ENCODE measurements at regions not wholly inside any gene's neighbourhood (a gene's known extent, or its start where the extent isn't known, plus 50 kb on each side); places are given as distances from the start of the nearest gene placed in this dataset.

- TF ChIP-seq CBX2 (IDR thresholded peaks at IDR 0.05; ENCODE audit: low read depth, low read length) (no peak), CBX2 (CRISPR knock-in tag; IDR thresholded peaks at IDR 0.05; ENCODE audit: low read depth) (no peak), SMC3 (IDR thresholded peaks at IDR 0.05; ENCODE audit: low read length) (no peak), ZEB1 (IDR thresholded peaks at IDR 0.05; ENCODE audit: insufficient replicate concordance, low read depth) (no peak), ZKSCAN8 (CRISPR knock-in tag; IDR thresholded peaks at IDR 0.05; ENCODE audit: borderline replicate concordance) (no peak), CTCF (CRISPR knock-in tag; IDR thresholded peaks at IDR 0.05) (no peak)
These were observed 88.6 kb downstream of the HIF1AN start for GRCh38 chr10:100624298-100624697.

All from HepG2 (cell line).